OCI-LY1 (cell line): ENCODE measurements at regions not wholly inside any gene's neighbourhood (a gene's known extent, or its start where the extent isn't known, plus 50 kb on each side); places are given as distances from the start of the nearest gene placed in this dataset.

Source experiments
- H2AFZ ChIP-seq: fragments of 200-600 bp; sonication (generic), shearing (Covaris generic); 2 replicates; pipeline ENCODE4 v1.6.0; 2014; ENCODE audit warnings: antibody characterized with exemption, mild to moderate bottlenecking, low read length
- H3F3A ChIP-seq: fragments of 200-600 bp; sonication (generic), shearing (Covaris generic); 2 replicates; pipeline ENCODE4 v1.6.0; 2014; ENCODE audit warnings: mild to moderate bottlenecking, antibody characterized with exemption, low read length, moderate library complexity; ENCODE audit not compliant: insufficient read depth
- H3K27ac ChIP-seq: fragments of 200-600 bp; sonication (generic); 2 replicates; pipeline ENCODE4 v1.5.1; 2014; ENCODE audit warnings: low read length, mixed run types, mild to moderate bottlenecking, low read depth; ENCODE audit not compliant: poor library complexity, severe bottlenecking
- H3K27me3 ChIP-seq: fragments of 200-600 bp; sonication (generic); 2 replicates; pipeline ENCODE4 v1.6.0; 2014; ENCODE audit warnings: antibody characterized with exemption, mild to moderate bottlenecking, low read length, moderate library complexity; ENCODE audit not compliant: insufficient read depth
- H3K36me3 ChIP-seq: fragments of 200-600 bp; sonication (generic); 2 replicates; pipeline ENCODE4 v1.6.1; 2014; ENCODE audit warnings: mild to moderate bottlenecking, antibody characterized with exemption, low read length, moderate library complexity, mixed read lengths; ENCODE audit not compliant: insufficient read depth
- H3K4me1 ChIP-seq: fragments of 200-600 bp; sonication (generic); 2 replicates; pipeline ENCODE4 v1.5.1; 2014; ENCODE audit warnings: mild to moderate bottlenecking, low read length, moderate library complexity; ENCODE audit not compliant: insufficient read depth, severe bottlenecking
- H3K4me2 ChIP-seq: fragments of 200-600 bp; sonication (generic), shearing (Covaris generic); 2 replicates; pipeline ENCODE4 v1.6.1; 2014; ENCODE audit warnings: low read length
- H3K4me3 ChIP-seq: fragments of 200-600 bp; sonication (generic); 2 replicates; pipeline ENCODE4 v1.5.1; 2014; ENCODE audit warnings: low read length, low read depth, mild to moderate bottlenecking, mixed read lengths; ENCODE audit not compliant: poor library complexity, severe bottlenecking
- H3K79me2 ChIP-seq: fragments of 200-600 bp; shearing (Covaris generic); 2 replicates; pipeline ENCODE4 v1.6.1; 2016; ENCODE audit warnings: mixed run types, low read length, mixed read lengths; ENCODE audit not compliant: insufficient read depth
- H3K9ac ChIP-seq: fragments of 200-600 bp; sonication (generic), shearing (Covaris generic); 2 replicates; pipeline ENCODE4 v1.6.1; 2014; ENCODE audit warnings: mild to moderate bottlenecking, low read length, mixed read lengths
- H3K9me2 ChIP-seq: fragments of 200-600 bp; sonication (generic), shearing (Covaris generic); 2 replicates; pipeline ENCODE4 v1.6.1; 2014; ENCODE audit warnings: low read depth, mild to moderate bottlenecking, low read length, mixed read lengths
- H3K9me3 ChIP-seq: fragments of 200-600 bp; shearing (Covaris generic); 2 replicates; pipeline ENCODE4 v1.6.1; 2014; ENCODE audit warnings: low read length, mixed read lengths
- H4K20me1 ChIP-seq: fragments of 200-600 bp; sonication (generic), shearing (Covaris generic); 2 replicates; pipeline ENCODE4 v1.6.0; 2016; ENCODE audit warnings: mild to moderate bottlenecking, low read length; ENCODE audit not compliant: insufficient read depth
- EZH2 ChIP-seq: fragments of 200-600 bp; sonication (generic), shearing (Covaris generic); IDR thresholded peaks from 2 replicates; pipeline ENCODE4 v1.8.0; 2017; ENCODE audit warnings: borderline replicate concordance, mixed run types, mild to moderate bottlenecking, antibody characterized with exemption, low read length, moderate library complexity, mixed read lengths
- TF ChIP-seq, protein P1 (sequence below): fragments of 200-600 bp; sonication (generic), shearing (Covaris generic); IDR thresholded peaks from 2 replicates; pipeline ENCODE4 v1.5.1; 2017; ENCODE audit warnings: mild to moderate bottlenecking, antibody characterized with exemption, low read length, moderate library complexity, mixed read lengths

DNA sequence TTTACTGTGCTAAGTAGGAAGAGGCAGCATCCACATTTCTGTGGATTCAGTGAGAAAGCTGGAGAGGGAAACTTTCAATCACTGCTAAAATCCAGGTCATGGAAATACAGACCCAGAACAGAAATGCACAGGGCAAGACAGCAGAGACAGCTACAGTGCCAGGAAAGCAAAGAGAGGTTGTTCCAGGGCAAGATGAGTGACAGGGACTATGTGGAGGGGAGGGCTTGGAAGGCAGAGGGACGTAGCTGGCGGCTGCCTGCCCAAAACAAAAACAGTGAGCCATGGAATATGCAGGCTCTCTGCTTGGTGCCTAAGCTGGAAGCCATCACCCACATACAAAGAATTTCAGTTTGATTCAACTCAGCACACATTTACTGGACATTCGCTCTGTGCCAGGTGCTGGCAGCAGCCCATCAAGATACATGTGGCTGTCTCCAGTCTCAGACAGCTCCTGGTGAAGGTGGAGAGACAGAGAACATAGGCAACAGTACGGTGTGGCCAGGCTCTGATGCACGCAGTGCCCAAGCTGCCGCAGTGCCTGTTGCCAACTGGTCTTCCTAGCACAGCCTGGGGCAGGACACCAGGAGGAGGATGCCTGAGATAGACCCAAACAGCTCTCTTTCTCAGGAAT, 88.7 kb downstream of the AIPL1 start:
- Histone ChIP-seq H2AFZ (no peak overlapping the region), H3K4me2 (no peak overlapping the region), H3K36me3 (no peaks in the 10 kb centered on the region), H3K9me3 (no peaks in the 10 kb centered on the region), H3K9me2 (no peaks in the 10 kb centered on the region), H3F3A (no peaks in the 10 kb centered on the region), H3K9ac (no peak overlapping the region), H3K27ac (no peak overlapping the region), H3K4me3 (no peak overlapping the region), H3K27me3 (no peaks in the 10 kb centered on the region), H3K79me2 (no peaks in the 10 kb centered on the region), H3K4me1 (no peaks in the 10 kb centered on the region), H4K20me1 (no peaks in the 10 kb centered on the region)
- TF ChIP-seq, protein P1, sequence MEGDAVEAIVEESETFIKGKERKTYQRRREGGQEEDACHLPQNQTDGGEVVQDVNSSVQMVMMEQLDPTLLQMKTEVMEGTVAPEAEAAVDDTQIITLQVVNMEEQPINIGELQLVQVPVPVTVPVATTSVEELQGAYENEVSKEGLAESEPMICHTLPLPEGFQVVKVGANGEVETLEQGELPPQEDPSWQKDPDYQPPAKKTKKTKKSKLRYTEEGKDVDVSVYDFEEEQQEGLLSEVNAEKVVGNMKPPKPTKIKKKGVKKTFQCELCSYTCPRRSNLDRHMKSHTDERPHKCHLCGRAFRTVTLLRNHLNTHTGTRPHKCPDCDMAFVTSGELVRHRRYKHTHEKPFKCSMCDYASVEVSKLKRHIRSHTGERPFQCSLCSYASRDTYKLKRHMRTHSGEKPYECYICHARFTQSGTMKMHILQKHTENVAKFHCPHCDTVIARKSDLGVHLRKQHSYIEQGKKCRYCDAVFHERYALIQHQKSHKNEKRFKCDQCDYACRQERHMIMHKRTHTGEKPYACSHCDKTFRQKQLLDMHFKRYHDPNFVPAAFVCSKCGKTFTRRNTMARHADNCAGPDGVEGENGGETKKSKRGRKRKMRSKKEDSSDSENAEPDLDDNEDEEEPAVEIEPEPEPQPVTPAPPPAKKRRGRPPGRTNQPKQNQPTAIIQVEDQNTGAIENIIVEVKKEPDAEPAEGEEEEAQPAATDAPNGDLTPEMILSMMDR = no peak
- no peak for TF ChIP-seq EZH2

DNA sequence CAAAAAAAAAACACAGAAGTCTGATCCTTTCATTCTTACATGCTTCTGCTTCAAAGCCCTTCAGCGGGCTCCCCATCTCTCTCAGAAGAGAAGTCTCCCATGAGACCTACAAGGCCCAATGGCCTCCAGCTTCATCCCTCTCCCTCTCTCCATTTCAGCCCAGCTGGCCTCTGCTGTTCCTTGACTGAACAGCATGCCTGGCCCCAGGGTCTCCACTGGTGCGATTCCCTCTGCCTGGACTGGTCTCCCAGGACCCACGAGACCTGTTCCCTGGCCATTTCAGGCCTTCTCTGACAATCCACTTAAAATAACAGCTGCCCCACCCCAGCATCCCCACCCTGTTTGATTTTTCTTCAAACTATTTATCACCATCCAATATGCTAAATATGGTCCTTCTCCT, 91.2 kb downstream of the AIPL1 start:
- Histone ChIP-seq H3K9me2 (no peaks in the 10 kb centered on the region), H3K9ac (no peak overlapping the region), H4K20me1 (no peaks in the 10 kb centered on the region), H3K36me3 (no peaks in the 10 kb centered on the region), H3K79me2 (no peaks in the 10 kb centered on the region), H3K9me3 (no peaks in the 10 kb centered on the region), H3K27me3 (no peaks in the 10 kb centered on the region), H3F3A (no peaks in the 10 kb centered on the region), H3K4me2 (no peak overlapping the region), H3K4me3 (no peak overlapping the region), H3K4me1 (no peaks in the 10 kb centered on the region), H2AFZ (no peak overlapping the region), H3K27ac (no peak overlapping the region)
- TF ChIP-seq EZH2 = no peak
- TF ChIP-seq, protein P1 = no peak

DNA sequence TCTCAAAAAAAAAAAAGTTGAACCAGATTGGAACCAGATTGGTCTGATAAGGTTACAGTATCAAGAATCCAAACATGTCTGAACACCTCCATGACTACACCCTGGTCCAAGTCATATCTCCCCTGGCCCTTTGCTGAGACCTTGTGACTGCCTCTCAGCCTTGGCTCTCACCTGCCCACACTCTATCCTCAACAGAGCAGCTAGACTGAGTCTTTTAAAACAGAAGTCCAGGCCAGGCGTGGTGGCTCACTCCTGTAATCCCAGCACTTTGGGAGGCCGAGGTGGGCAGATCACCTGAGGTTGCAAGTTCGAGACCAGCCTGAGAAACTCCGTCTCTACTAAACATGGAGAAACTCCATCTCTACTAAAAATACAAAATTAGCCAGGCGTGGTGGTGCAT, 91.7 kb downstream of the AIPL1 start:
- no peaks in the 10 kb centered on the region for H3K79me2 ChIP-seq

More for the DNA sequence above, 91.7 kb downstream of the AIPL1 start:
- no peaks in the 10 kb centered on the region for H4K20me1 ChIP-seq
- no peak overlapping the region for H3K4me3 ChIP-seq
- H3K9me3 ChIP-seq = no peaks in the 10 kb centered on the region
- H3K36me3 ChIP-seq = no peaks in the 10 kb centered on the region
- no peaks in the 10 kb centered on the region for H3F3A ChIP-seq
- H3K27me3 ChIP-seq = no peaks in the 10 kb centered on the region
- H2AFZ ChIP-seq = no peak overlapping the region
- TF ChIP-seq, protein P1 = no peak
- TF ChIP-seq EZH2 = no peak
- no peak overlapping the region for H3K9ac ChIP-seq
- no peaks in the 10 kb centered on the region for H3K4me1 ChIP-seq
- no peak overlapping the region for H3K4me2 ChIP-seq
- no peak overlapping the region for H3K27ac ChIP-seq
- no peaks in the 10 kb centered on the region for H3K9me2 ChIP-seq
